Neural cell (in vitro differentiated cells): ENCODE measurements at regions not wholly inside any gene's neighbourhood (a gene's known extent, or its start where the extent isn't known, plus 50 kb on each side); places are given as distances from the start of the nearest gene placed in this dataset.

Experiments
- H2AFZ ChIP-seq: fragments of 200-600, 300-800 bp; sonication (generic), shearing (Covaris generic); 2 replicates; pipeline ENCODE4 v1.6.0; 2014; ENCODE audit warnings: low read depth, mild to moderate bottlenecking, antibody characterized with exemption, low read length, moderate library complexity
- H3F3A ChIP-seq: fragments of 200-600 bp; shearing (Covaris generic); 2 replicates; pipeline ENCODE4 v1.6.1; 2016; ENCODE audit warnings: mild to moderate bottlenecking, moderate library complexity, mixed read lengths, antibody characterized with exemption, low read length; ENCODE audit not compliant: insufficient read depth, poor library complexity, severe bottlenecking
- H3K27ac ChIP-seq: fragments of 200-600, 300-800 bp; sonication (generic), shearing (Covaris generic); 2 replicates; pipeline ENCODE4 v1.5.1; 2014; ENCODE audit warnings: mild to moderate bottlenecking, low read length, moderate library complexity
- H3K27me3 ChIP-seq: fragments of 300-800, 200-600 bp; sonication (generic), shearing (Covaris generic); 2 replicates; pipeline ENCODE4 v1.6.0; 2014; ENCODE audit warnings: mild to moderate bottlenecking, low read depth, low read length, moderate library complexity; ENCODE audit not compliant: insufficient read depth
- H3K36me3 ChIP-seq: fragments of 300-800, 200-600 bp; sonication (generic), shearing (Covaris generic); 2 replicates; pipeline ENCODE4 v1.5.1; 2014; ENCODE audit warnings: mild to moderate bottlenecking, antibody characterized with exemption, low read length, moderate library complexity; ENCODE audit not compliant: insufficient read depth
- H3K4me2 ChIP-seq: fragments of 300-800, 200-600 bp; sonication (generic), shearing (Covaris generic); 2 replicates; pipeline ENCODE4 v1.6.0; 2014; ENCODE audit warnings: mild to moderate bottlenecking, low read length
- H3K4me3 ChIP-seq: fragments of 300-800, 200-600 bp; sonication (generic), shearing (Covaris generic); 2 replicates; pipeline ENCODE4 v1.5.1; 2014; ENCODE audit warnings: mild to moderate bottlenecking, low read length, moderate library complexity
- H3K79me2 ChIP-seq: fragments of 200-600 bp; shearing (Covaris generic); replicated peaks from 2 replicates; pipeline ENCODE4 v1.6.0; 2014; ENCODE audit warnings: mild to moderate bottlenecking, low read length, moderate library complexity; ENCODE audit not compliant: insufficient read depth
- H3K9ac ChIP-seq: fragments of 300-800, 200-600 bp; sonication (generic), shearing (Covaris generic); 2 replicates; pipeline ENCODE4 v1.6.1; 2016; ENCODE audit warnings: mild to moderate bottlenecking, low read length, mixed read lengths
- H3K9me2 ChIP-seq: fragments of 200-600 bp; shearing (Covaris generic); 2 replicates; pipeline ENCODE4 v1.6.1; 2016; ENCODE audit warnings: mild to moderate bottlenecking, low read length, mixed read lengths; ENCODE audit not compliant: insufficient read depth
- H3K9me3 ChIP-seq: fragments of 200-600, 300-800 bp; sonication (generic), shearing (Covaris generic); 2 replicates; pipeline ENCODE4 v1.6.1; 2016; ENCODE audit warnings: mild to moderate bottlenecking, mixed run types, low read length, moderate library complexity, mixed read lengths
- H4K20me1 ChIP-seq: fragments of 200-600 bp; shearing (Covaris generic); 2 replicates; pipeline ENCODE4 v1.6.1; 2016; ENCODE audit warnings: mild to moderate bottlenecking, mixed run types; ENCODE audit not compliant: insufficient read depth
- EP300 ChIP-seq: fragments of 450-650 bp; conservative IDR thresholded peaks from 2 replicates; pipeline ENCODE4 v1.6.1; 2014; ENCODE audit warnings: antibody characterized with exemption, mild to moderate bottlenecking, moderate library complexity; ENCODE audit not compliant: poor library complexity, severe bottlenecking
- EZH2 ChIP-seq: fragments of 200-600, 300-800 bp; shearing (Covaris generic), sonication (generic); IDR thresholded peaks from 2 replicates; pipeline ENCODE4 v1.6.1; 2014; ENCODE audit warnings: antibody characterized with exemption, low read length, borderline replicate concordance, mild to moderate bottlenecking; ENCODE audit not compliant: insufficient read depth, poor library complexity, severe bottlenecking
- MXI1 ChIP-seq: fragments of 450-650 bp; conservative IDR thresholded peaks from 2 replicates; pipeline ENCODE4 v1.6.1; 2014; ENCODE audit warnings: antibody characterized with exemption, mild to moderate bottlenecking; ENCODE audit not compliant: poor library complexity, severe bottlenecking
- POLR2AphosphoS5 ChIP-seq: IDR thresholded peaks from 2 replicates; pipeline ENCODE4 v1.6.1; 2012
- RAD21 ChIP-seq: fragments of 450-650 bp; conservative IDR thresholded peaks from 2 replicates; pipeline ENCODE4 v1.6.1; 2014; ENCODE audit warnings: antibody characterized with exemption, mild to moderate bottlenecking, moderate library complexity
- SMC3 ChIP-seq: fragments of 450-650 bp; conservative IDR thresholded peaks from 2 replicates; pipeline ENCODE4 v1.6.1; 2014; ENCODE audit warnings: antibody characterized with exemption, mild to moderate bottlenecking, moderate library complexity; ENCODE audit not compliant: poor library complexity
- TAF1 ChIP-seq: IDR thresholded peaks from 2 replicates; pipeline ENCODE4 v1.6.1; 2012; ENCODE audit warnings: low read depth
- TF ChIP-seq, protein P1 (sequence below): IDR thresholded peaks from 2 replicates; pipeline ENCODE4 v1.6.1; 2012; ENCODE audit warnings: borderline replicate concordance
- TF ChIP-seq, protein P2 (sequence below): fragments of 450-650 bp; IDR thresholded peaks from 2 replicates; pipeline ENCODE4 v1.5.1; 2014; ENCODE audit warnings: antibody characterized with exemption, mild to moderate bottlenecking, moderate library complexity; ENCODE audit not compliant: poor library complexity, severe bottlenecking

DNA sequence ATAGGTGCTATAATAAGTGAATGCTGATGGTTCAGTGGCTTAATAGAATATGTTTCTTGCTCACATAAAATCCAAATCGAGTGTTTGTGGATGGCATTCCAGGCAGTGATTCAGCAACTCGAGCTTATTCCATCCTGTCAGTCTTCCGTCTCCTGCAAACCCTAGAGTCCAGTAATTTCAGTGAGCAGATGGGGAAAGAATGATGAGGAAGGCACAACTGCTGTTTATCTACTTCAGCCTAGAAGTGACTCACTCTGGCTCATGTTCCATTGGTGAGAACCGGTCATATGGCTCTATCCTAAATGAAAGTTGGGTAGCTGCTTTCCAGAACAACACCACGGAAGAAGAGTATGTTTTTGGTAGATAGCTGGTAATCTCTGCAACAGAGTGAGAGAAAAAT, 421.8 kb upstream of the PDE3A start:
- Histone ChIP-seq H3K27me3 (no peaks in the 10 kb centered on the region), H3K79me2 (no peaks in the 10 kb centered on the region), H3K9me2 (no peaks in the 10 kb centered on the region), H3K4me2 (no peak overlapping the region), H3K36me3 (no peaks in the 10 kb centered on the region), H3K9ac (no peak overlapping the region), H3K9me3 (no peaks in the 10 kb centered on the region), H3F3A (no peaks in the 10 kb centered on the region), H3K4me3 (no peak overlapping the region), H2AFZ (no peak overlapping the region), H4K20me1 (no peaks in the 10 kb centered on the region), H3K27ac (no peak overlapping the region)
- TF ChIP-seq TAF1, result no peak
- no peak for TF ChIP-seq SMC3
- no peak for TF ChIP-seq EP300
- TF ChIP-seq, protein P1, sequence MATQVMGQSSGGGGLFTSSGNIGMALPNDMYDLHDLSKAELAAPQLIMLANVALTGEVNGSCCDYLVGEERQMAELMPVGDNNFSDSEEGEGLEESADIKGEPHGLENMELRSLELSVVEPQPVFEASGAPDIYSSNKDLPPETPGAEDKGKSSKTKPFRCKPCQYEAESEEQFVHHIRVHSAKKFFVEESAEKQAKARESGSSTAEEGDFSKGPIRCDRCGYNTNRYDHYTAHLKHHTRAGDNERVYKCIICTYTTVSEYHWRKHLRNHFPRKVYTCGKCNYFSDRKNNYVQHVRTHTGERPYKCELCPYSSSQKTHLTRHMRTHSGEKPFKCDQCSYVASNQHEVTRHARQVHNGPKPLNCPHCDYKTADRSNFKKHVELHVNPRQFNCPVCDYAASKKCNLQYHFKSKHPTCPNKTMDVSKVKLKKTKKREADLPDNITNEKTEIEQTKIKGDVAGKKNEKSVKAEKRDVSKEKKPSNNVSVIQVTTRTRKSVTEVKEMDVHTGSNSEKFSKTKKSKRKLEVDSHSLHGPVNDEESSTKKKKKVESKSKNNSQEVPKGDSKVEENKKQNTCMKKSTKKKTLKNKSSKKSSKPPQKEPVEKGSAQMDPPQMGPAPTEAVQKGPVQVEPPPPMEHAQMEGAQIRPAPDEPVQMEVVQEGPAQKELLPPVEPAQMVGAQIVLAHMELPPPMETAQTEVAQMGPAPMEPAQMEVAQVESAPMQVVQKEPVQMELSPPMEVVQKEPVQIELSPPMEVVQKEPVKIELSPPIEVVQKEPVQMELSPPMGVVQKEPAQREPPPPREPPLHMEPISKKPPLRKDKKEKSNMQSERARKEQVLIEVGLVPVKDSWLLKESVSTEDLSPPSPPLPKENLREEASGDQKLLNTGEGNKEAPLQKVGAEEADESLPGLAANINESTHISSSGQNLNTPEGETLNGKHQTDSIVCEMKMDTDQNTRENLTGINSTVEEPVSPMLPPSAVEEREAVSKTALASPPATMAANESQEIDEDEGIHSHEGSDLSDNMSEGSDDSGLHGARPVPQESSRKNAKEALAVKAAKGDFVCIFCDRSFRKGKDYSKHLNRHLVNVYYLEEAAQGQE, result no peak
- no peak for TF ChIP-seq POLR2AphosphoS5

DNA sequence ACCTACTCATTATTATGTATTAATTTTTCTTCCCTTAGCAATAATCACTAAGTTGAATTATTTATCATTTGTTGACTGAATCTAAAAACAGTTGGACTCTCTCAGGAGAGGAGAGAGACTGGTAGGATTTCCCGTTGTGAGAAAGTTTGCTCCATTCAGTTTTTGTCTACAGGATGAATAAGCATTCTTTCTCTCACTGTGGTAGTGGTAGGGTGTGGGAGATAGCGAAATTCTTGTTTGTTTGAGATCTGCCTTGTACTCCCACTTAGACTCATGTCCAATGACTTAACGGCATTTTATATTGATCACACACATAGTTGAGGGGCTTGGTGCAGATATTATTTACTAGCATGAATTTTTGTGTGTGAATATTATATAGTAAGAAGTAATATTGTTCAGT, 421.0 kb upstream of the PDE3A start:
- TF ChIP-seq TAF1 (no peak), RAD21 (no peak), EZH2 (no peak), EP300 (no peak), MXI1 (no peak), POLR2AphosphoS5 (no peak), SMC3 (no peak)
- TF ChIP-seq, protein P2, sequence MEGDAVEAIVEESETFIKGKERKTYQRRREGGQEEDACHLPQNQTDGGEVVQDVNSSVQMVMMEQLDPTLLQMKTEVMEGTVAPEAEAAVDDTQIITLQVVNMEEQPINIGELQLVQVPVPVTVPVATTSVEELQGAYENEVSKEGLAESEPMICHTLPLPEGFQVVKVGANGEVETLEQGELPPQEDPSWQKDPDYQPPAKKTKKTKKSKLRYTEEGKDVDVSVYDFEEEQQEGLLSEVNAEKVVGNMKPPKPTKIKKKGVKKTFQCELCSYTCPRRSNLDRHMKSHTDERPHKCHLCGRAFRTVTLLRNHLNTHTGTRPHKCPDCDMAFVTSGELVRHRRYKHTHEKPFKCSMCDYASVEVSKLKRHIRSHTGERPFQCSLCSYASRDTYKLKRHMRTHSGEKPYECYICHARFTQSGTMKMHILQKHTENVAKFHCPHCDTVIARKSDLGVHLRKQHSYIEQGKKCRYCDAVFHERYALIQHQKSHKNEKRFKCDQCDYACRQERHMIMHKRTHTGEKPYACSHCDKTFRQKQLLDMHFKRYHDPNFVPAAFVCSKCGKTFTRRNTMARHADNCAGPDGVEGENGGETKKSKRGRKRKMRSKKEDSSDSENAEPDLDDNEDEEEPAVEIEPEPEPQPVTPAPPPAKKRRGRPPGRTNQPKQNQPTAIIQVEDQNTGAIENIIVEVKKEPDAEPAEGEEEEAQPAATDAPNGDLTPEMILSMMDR, result no peak
- TF ChIP-seq, protein P1, result no peak

More for the DNA sequence above, 421.0 kb upstream of the PDE3A start:
- no peak overlapping the region for H3K4me3 ChIP-seq
- H3F3A ChIP-seq, result no peaks in the 10 kb centered on the region
- no peaks in the 10 kb centered on the region for H4K20me1 ChIP-seq
- H3K9me3 ChIP-seq, result no peaks in the 10 kb centered on the region
- H3K4me2 ChIP-seq, result no peak overlapping the region
- H3K27ac ChIP-seq, result no peak overlapping the region
- H3K79me2 ChIP-seq, result no peaks in the 10 kb centered on the region
- no peaks in the 10 kb centered on the region for H3K27me3 ChIP-seq
- no peaks in the 10 kb centered on the region for H3K36me3 ChIP-seq
- no peak overlapping the region for H3K9ac ChIP-seq
- H2AFZ ChIP-seq, result no peak overlapping the region
- no peaks in the 10 kb centered on the region for H3K9me2 ChIP-seq
